A549 (cell line): ENCODE measurements at regions not wholly inside any gene's neighbourhood (a gene's known extent, or its start where the extent isn't known, plus 50 kb on each side); places are given as distances from the start of the nearest gene placed in this dataset.

Source experiments
- BHLHE40 ChIP-seq: IDR thresholded peaks from 2 replicates; pipeline ENCODE4 v1.6.1; 2012; ENCODE audit warnings: low read depth, low read length, inconsistent platforms
- CHD2 ChIP-seq: fragments of 150-350 bp; IDR thresholded peaks from 2 replicates; pipeline ENCODE4 v1.6.1; 2014; ENCODE audit warnings: low read length; ENCODE audit not compliant: partially characterized antibody
- ESRRA ChIP-seq: fragments of 150-350 bp; IDR thresholded peaks from 2 replicates; pipeline ENCODE4 v1.6.1; 2014; ENCODE audit warnings: mild to moderate bottlenecking, low read length, borderline replicate concordance
- POLR2A ChIP-seq: IDR thresholded peaks from 2 replicates; pipeline ENCODE4 v1.6.1; 2012; ENCODE audit warnings: mild to moderate bottlenecking, low read length
- POLR2AphosphoS2 ChIP-seq: conservative IDR thresholded peaks from 2 replicates; pipeline ENCODE4 v1.6.1; 2012; ENCODE audit warnings: low read length, improper control_type of control experiment, inconsistent platforms
- RCOR1 ChIP-seq: fragments of 150-350 bp; IDR thresholded peaks from 2 replicates; pipeline ENCODE4 v1.6.1; 2014; ENCODE audit warnings: antibody characterized with exemption, low read length, low read depth
- RFX5 ChIP-seq: fragments of 450-650 bp; IDR thresholded peaks from 2 replicates; pipeline ENCODE4 v1.7.1; 2014; ENCODE audit warnings: antibody characterized with exemption, mild to moderate bottlenecking, moderate library complexity
- TF ChIP-seq, protein P1 (sequence below): fragments of >200 bp; sonication (Bioruptor Twin); formaldehyde crosslinking; IDR thresholded peaks from 3 replicates; pipeline ENCODE4 v1.5.1; 2016

DNA sequence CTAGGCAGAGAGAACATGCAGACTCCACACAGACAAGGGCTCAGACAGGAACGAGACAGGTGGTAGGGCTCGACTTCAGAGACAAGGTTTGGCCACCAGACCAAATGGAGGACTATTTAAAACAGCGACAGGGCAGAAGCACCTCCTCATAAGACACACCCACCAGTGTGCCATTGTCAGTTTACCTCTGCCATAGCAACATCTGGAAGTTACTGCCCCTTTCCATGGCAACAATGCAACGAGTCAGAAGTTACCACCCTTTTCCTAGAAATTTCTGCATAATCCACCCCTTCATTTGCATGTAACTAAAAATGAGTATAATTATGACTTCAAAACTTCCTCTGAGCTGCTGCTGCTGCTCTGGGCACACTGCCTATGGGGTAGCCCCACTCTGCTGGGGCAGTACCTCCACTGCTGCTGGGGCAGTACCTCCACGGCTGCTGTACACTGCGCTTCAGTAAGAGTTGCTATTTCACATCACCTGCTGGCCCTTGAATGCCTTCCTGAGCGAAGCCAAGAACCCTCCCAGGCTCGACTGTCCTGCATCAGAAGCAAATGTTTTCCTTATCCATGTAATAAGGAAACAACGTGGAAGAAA, 2222.3 kb upstream of the AGA start:
- TF ChIP-seq RFX5, result no peak
- TF ChIP-seq, protein P1, sequence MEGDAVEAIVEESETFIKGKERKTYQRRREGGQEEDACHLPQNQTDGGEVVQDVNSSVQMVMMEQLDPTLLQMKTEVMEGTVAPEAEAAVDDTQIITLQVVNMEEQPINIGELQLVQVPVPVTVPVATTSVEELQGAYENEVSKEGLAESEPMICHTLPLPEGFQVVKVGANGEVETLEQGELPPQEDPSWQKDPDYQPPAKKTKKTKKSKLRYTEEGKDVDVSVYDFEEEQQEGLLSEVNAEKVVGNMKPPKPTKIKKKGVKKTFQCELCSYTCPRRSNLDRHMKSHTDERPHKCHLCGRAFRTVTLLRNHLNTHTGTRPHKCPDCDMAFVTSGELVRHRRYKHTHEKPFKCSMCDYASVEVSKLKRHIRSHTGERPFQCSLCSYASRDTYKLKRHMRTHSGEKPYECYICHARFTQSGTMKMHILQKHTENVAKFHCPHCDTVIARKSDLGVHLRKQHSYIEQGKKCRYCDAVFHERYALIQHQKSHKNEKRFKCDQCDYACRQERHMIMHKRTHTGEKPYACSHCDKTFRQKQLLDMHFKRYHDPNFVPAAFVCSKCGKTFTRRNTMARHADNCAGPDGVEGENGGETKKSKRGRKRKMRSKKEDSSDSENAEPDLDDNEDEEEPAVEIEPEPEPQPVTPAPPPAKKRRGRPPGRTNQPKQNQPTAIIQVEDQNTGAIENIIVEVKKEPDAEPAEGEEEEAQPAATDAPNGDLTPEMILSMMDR, result no peak
- no peak for TF ChIP-seq POLR2A
- no peak for TF ChIP-seq CHD2
- TF ChIP-seq ESRRA, result no peak
- no peak for TF ChIP-seq RCOR1
- no peak for TF ChIP-seq POLR2AphosphoS2
- no peak for TF ChIP-seq BHLHE40
